ENCODE measurements at regions not wholly inside any gene's neighbourhood (a gene's known extent, or its start where the extent isn't known, plus 50 kb on each side); places are given as distances from the start of the nearest gene placed in this dataset.

GRCh38 chr5:102608414-102608813, 109.6 kb upstream of the SLCO6A1 start:
- no peak for DNase-seq (ENCODE audit: low read depth)

GRCh38 chr5:102611312-102611711, 112.5 kb upstream of the SLCO6A1 start:
- no peak for TF ChIP-seq CTCF (IDR thresholded peaks at IDR 0.05; ENCODE audit: insufficient read depth, low read length)
- no peak overlapping the region for H3K4me3 ChIP-seq (ENCODE audit: low read depth, low read length)
- DNase-seq (ENCODE audit: low read depth) = no peak

More at GRCh38 chr5:102608414-102608813, 109.6 kb upstream of the SLCO6A1 start:
- TF ChIP-seq CTCF (IDR thresholded peaks at IDR 0.05; ENCODE audit: insufficient read depth, low read length) = no peak
- no peak overlapping the region for H3K4me3 ChIP-seq (ENCODE audit: low read depth, low read length)

DNA sequence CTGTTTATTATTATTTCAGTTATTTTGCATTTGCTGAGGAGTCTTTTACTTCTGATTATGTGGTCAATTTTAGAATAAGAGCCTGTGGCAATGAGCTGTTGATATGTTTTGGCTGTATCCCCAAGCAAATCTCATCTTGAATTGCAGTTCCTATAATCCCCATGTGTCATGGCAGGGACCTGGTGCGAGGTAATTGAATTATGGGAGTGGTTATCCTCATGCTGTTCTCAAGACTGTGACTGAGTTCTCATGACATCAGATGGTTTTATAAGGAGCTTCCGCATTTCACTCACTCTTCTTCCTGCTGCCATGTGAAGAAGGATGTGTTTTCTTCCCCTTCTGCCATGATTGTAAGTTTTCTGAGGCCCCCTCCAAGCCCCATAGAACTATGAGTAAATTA, 114.9 kb upstream of the SLCO6A1 start:
- no peak for DNase-seq (ENCODE audit: low read depth)
- no peak overlapping the region for H3K4me3 ChIP-seq (ENCODE audit: low read depth, low read length)
- no peak for TF ChIP-seq CTCF (IDR thresholded peaks at IDR 0.05; ENCODE audit: insufficient read depth, low read length)

DNA sequence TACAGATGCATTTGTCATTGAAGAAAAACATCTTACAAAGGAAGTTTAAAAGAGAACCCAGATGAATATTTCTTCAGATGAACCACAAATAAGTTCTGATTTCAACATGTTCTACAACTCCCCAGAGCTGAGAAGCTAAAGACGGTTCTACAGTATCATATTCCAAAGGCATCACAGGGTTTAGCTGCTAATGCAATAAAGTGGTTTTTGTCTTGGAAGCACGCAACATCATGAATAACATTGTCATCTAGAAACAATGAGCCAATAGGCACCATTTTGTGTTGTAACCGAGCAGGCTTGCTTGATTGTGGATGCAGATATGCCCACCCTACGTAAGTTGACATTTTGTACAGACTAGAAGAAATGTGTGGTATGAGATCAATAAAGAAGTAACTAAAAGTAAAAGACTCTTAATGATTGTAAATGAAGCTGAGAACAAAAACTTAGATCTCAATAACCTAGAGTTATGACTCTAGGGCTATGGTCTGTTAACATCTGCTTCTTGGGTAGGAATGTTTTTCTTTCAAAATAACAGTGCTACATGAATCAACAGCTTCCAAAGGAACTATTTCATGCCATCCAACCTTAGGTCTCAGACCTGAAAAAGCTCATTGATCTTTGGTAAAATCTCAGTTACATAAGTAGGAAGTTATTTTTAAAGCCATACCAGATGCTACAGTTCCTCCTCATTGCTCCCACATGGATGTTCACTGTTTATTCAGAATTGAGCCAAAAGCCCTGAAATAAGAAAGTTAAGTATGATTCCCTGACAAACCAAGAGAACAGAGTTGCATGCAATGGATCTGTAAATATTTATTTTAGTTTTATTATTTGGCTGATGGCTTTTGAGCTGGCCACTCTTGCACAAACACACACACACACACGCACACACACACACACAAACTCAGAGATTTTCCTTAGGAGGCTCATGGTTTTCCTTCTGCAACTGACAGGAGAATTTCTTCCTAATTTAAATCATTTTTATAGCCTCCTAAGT, 118.7 kb upstream of the SLCO6A1 start:
- no peak overlapping the region for H3K4me3 ChIP-seq (ENCODE audit: low read depth, low read length)
- DNase-seq (ENCODE audit: low read depth) = no peak
- TF ChIP-seq CTCF (IDR thresholded peaks at IDR 0.05; ENCODE audit: insufficient read depth, low read length) = no peak

DNA sequence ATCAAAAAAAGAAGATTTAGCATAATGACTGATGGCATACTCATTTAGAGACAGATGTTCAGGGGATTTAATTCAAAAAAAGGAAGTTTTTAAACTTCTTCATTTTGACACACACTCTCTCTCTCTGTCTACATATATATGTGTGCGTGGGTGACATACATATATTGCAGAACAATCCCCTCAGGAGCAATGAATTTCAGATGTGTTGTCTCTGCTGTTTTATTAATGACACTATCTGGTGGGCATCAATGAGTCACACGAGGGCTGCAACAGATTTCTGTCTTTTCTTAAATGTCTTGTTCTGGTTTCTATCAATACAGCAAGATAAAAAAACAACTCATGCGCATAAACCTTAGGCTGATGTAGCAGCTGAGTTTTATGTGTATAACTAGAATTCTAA, 123.5 kb upstream of the SLCO6A1 start:
- no peak overlapping the region for H3K4me3 ChIP-seq (ENCODE audit: low read depth, low read length)
- DNase-seq (ENCODE audit: low read depth) = no peak
- TF ChIP-seq CTCF (IDR thresholded peaks at IDR 0.05; ENCODE audit: insufficient read depth, low read length) = no peak

DNA sequence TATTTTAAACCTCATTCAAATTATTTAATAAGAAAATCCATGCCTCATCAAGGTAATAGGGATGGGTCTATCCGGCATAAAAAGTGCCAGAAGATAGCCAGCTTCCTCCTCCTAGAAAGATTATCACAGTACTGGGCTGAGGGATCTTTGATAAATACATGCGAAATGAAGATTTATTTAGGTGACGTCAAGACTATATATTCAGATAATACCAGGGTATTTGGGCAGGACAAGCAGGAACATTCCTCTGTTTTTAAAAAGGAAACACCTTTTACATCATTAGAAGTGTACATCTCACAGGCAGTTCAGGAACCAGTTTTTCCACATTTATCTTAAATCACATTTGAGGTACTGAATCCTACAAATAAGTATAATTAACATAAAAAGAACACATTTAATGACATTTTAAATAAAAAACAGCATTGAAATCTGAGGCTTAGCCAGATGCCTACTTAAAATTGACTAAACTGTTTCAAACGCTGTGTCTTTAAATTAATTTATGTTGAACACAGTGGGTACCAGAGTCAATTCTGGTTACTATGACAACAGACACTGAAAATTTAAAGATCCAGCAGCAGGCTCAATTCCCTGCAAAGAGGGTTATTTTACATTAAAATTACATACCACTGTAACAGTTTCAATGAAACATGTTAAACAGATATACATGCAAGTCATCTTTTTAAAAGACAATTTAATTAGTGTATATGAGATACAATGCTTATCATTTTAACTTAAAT, 124.7 kb upstream of the SLCO6A1 start:
- no peak for DNase-seq (ENCODE audit: low read depth)
- no peak overlapping the region for H3K4me3 ChIP-seq (ENCODE audit: low read depth, low read length)
- TF ChIP-seq CTCF (IDR thresholded peaks at IDR 0.05; ENCODE audit: insufficient read depth, low read length) = no peak

Data from fibroblast of the aortic adventitia (primary cell).